SK-N-SH (cell line): ENCODE measurements at regions not wholly inside any gene's neighbourhood (a gene's known extent, or its start where the extent isn't known, plus 50 kb on each side); places are given as distances from the start of the nearest gene placed in this dataset.
A peak's percentile ranks its signal among the peaks of the same experiment; 100 is the strongest.

Experiments
- CTCF ChIA-PET: fragments of 300-600, 350-600 bp; formaldehyde crosslinking; extraction: SDS; loops from one replicate; lab custom pipeline; 2021; lab: Yijun Ruan, JAX
- POLR2A ChIA-PET: fragments of 350-600 bp; sonication (Branson Sonifier 250); formaldehyde crosslinking; extraction: SDS; loops from one replicate; lab custom pipeline; 2020; ENCODE audit warnings: antibody characterized with exemption, inconsistent platforms; lab: Yijun Ruan, JAX
- DNase-seq: peaks from one replicate; pipeline ENCODE4 v3.0.0; 2012
- H2AFZ ChIP-seq: fragments of 200-600 bp; sonication (generic); 2 replicates; pipeline ENCODE4 v1.8.1; 2016; ENCODE audit warnings: antibody characterized with exemption, mild to moderate bottlenecking, low read depth
- H3F3A ChIP-seq: fragments of 200-600 bp; sonication (generic); replicated peaks from 2 replicates; pipeline ENCODE3; 2016; ENCODE audit warnings: antibody characterized with exemption, mild to moderate bottlenecking; ENCODE audit not compliant: insufficient read depth
- H3K27ac ChIP-seq, 2 experiments: fragments of 200-500 bp in 1 of 2; fragments of 200-600 bp in 1 of 2; sonication (Bioruptor generic) in 1 of 2; sonication (generic), shearing (Covaris generic) in 1 of 2; 2 replicates each; pipeline versions ENCODE4 v1.5.1 to v1.6.1; 2014 to 2016; ENCODE audit warnings: low read depth in 2 of 2, inconsistent platforms in 1 of 2, low read length in 1 of 2, mild to moderate bottlenecking in 1 of 2, mixed read lengths in 1 of 2
- H3K27me3 ChIP-seq: fragments of 200-600 bp; sonication (generic), shearing (Covaris generic); 2 replicates; pipeline ENCODE4 v1.6.1; 2016; ENCODE audit warnings: mixed run types; ENCODE audit not compliant: insufficient read depth
- H3K36me3 ChIP-seq, 2 experiments: fragments of 200-500 bp in 1 of 2; fragments of 200-600 bp in 1 of 2; sonication (Bioruptor generic) in 1 of 2; sonication (generic) in 1 of 2; replicated peaks in 1 of 2; 2 replicates each; pipeline versions ENCODE3 to v1.5.1; 2014 to 2016; ENCODE audit warnings: low read length in 1 of 2, mild to moderate bottlenecking in 1 of 2; ENCODE audit not compliant: insufficient read depth in 2 of 2, control insufficient read depth in 1 of 2
- H3K4me1 ChIP-seq, 2 experiments: fragments of 200-500 bp in 1 of 2; fragments of 200-600 bp in 1 of 2; sonication (Bioruptor generic) in 1 of 2; sonication (generic), shearing (Covaris generic) in 1 of 2; 2 replicates each; pipeline versions ENCODE4 v1.5.1 to v1.6.1; 2014 to 2016; ENCODE audit warnings: low read depth in 1 of 2, low read length in 1 of 2, mixed run types in 1 of 2; ENCODE audit not compliant: insufficient read depth in 2 of 2, control insufficient read depth in 1 of 2
- H3K4me2 ChIP-seq: fragments of 200-600 bp; sonication (generic), shearing (Covaris generic); 2 replicates; pipeline ENCODE4 v1.6.1; 2017; ENCODE audit warnings: mixed run types
- H3K4me3 ChIP-seq, 2 experiments: fragments of 200-500 bp in 1 of 2; fragments of 200-600 bp in 1 of 2; sonication (Bioruptor generic) in 1 of 2; sonication (generic), shearing (Covaris generic) in 1 of 2; 2 replicates each; pipeline versions ENCODE4 v1.5.1 to v1.8.1; 2014 to 2016; ENCODE audit warnings: low read depth in 2 of 2, inconsistent platforms in 1 of 2, low read length in 1 of 2, mild to moderate bottlenecking in 1 of 2, mixed read lengths in 1 of 2, moderate library complexity in 1 of 2
- H3K79me2 ChIP-seq: fragments of 200-600 bp; sonication (generic); 2 replicates; pipeline ENCODE4 v1.8.1; 2017; ENCODE audit warnings: mild to moderate bottlenecking; ENCODE audit not compliant: insufficient read depth
- H3K9ac ChIP-seq: fragments of 200-600 bp; sonication (generic); 2 replicates; pipeline ENCODE4 v1.6.1; 2017; ENCODE audit warnings: mixed run types
- H3K9me2 ChIP-seq: fragments of 200-600 bp; sonication (generic); 2 replicates; pipeline ENCODE4 v1.6.1; 2017; ENCODE audit warnings: mixed run types
- H3K9me3 ChIP-seq: fragments of 200-600 bp; sonication (generic); 2 replicates; pipeline ENCODE4 v1.6.1; 2017; ENCODE audit warnings: mixed run types, mild to moderate bottlenecking, moderate library complexity
- H4K20me1 ChIP-seq: fragments of 200-600 bp; sonication (generic); 2 replicates; pipeline ENCODE4 v1.6.1; 2017; ENCODE audit warnings: mild to moderate bottlenecking, mixed run types; ENCODE audit not compliant: insufficient read depth
- CHD2 ChIP-seq: fragments of 150-350 bp; IDR thresholded peaks from 2 replicates; pipeline ENCODE4 v1.6.1; 2018; ENCODE audit warnings: low read length; ENCODE audit not compliant: partially characterized antibody
- ELF1 ChIP-seq: IDR thresholded peaks from 2 replicates; pipeline ENCODE4 v1.4.0; 2012
- EP300 ChIP-seq, 2 experiments: IDR thresholded peaks; 2 replicates each; pipeline versions ENCODE4 v1.4.0 to v1.6.1; 2012; ENCODE audit warnings: borderline replicate concordance in 1 of 2, low read depth in 1 of 2, low read length in 1 of 2
- EZH2phosphoT487 ChIP-seq: fragments of 200-600 bp; sonication (generic); IDR thresholded peaks from 2 replicates; pipeline ENCODE4 v1.6.1; 2017; ENCODE audit warnings: low read depth, mixed run types, mild to moderate bottlenecking, antibody characterized with exemption, moderate library complexity, borderline replicate concordance
- FOXJ3 ChIP-seq: sonication (generic); formaldehyde crosslinking; IDR thresholded peaks from 2 replicates; pipeline ENCODE4 v1.5.1; 2020; ENCODE audit warnings: mild to moderate bottlenecking, missing genetic modification reagents
- GABPA ChIP-seq: IDR thresholded peaks from 2 replicates; pipeline ENCODE4 v1.4.0; 2012; ENCODE audit warnings: low read depth, mild to moderate bottlenecking
- GATA2 ChIP-seq: sonication (generic); formaldehyde crosslinking; IDR thresholded peaks from 2 replicates; pipeline ENCODE4 v1.5.0; 2020; ENCODE audit warnings: mild to moderate bottlenecking, missing genetic modification reagents
- JUND ChIP-seq: IDR thresholded peaks from 2 replicates; pipeline ENCODE4 v1.4.0; 2012
- MAX ChIP-seq: IDR thresholded peaks from 2 replicates; pipeline ENCODE4 v1.4.0; 2012; ENCODE audit warnings: low read depth
- MEF2A ChIP-seq: IDR thresholded peaks from 2 replicates; pipeline ENCODE4 v1.4.0; 2012; ENCODE audit warnings: low read depth, borderline replicate concordance
- MXI1 ChIP-seq: IDR thresholded peaks from 2 replicates; pipeline ENCODE4 v1.6.1; 2012; ENCODE audit warnings: mild to moderate bottlenecking, low read depth, low read length, improper control_type of control experiment
- NFIC ChIP-seq: IDR thresholded peaks from 2 replicates; pipeline ENCODE4 v1.4.0; 2012; ENCODE audit warnings: borderline replicate concordance
- NRF1 ChIP-seq: IDR thresholded peaks from 2 replicates; pipeline ENCODE4 v1.6.1; 2012; ENCODE audit warnings: low read depth, mild to moderate bottlenecking, low read length
- PBX3 ChIP-seq: IDR thresholded peaks from 2 replicates; pipeline ENCODE4; 2012
- POLR2AphosphoS5 ChIP-seq: IDR thresholded peaks from 2 replicates; pipeline ENCODE4 v1.6.1; 2012; ENCODE audit warnings: low read depth, low read length
- RAD21 ChIP-seq: IDR thresholded peaks from 2 replicates; pipeline ENCODE4 v1.6.1; 2012; ENCODE audit warnings: mild to moderate bottlenecking, low read length
- RFX5 ChIP-seq: IDR thresholded peaks from 2 replicates; pipeline ENCODE4 v1.6.1; 2012; ENCODE audit warnings: mild to moderate bottlenecking, improper control_type of control experiment, low read length
- RXRA ChIP-seq: IDR thresholded peaks from 2 replicates; pipeline ENCODE4 v1.4.0; 2012; ENCODE audit warnings: low read depth, mild to moderate bottlenecking, borderline replicate concordance
- SIN3A ChIP-seq: IDR thresholded peaks from 2 replicates; pipeline ENCODE4 v1.6.1; 2012; ENCODE audit warnings: low read depth, mild to moderate bottlenecking, low read length, moderate library complexity, borderline replicate concordance
- SMC3 ChIP-seq: IDR thresholded peaks from 2 replicates; pipeline ENCODE4 v1.6.1; 2012; ENCODE audit warnings: low read depth, low read length, improper control_type of control experiment
- TCF12 ChIP-seq: IDR thresholded peaks from 2 replicates; pipeline ENCODE4 v1.4.0; 2012
- TEAD4 ChIP-seq: IDR thresholded peaks from 2 replicates; pipeline ENCODE4 v1.4.0; 2012; ENCODE audit warnings: mild to moderate bottlenecking, borderline replicate concordance; ENCODE audit not compliant: insufficient read depth
- USF1 ChIP-seq: IDR thresholded peaks from 2 replicates; pipeline ENCODE4 v1.4.0; 2012; ENCODE audit warnings: low read depth, borderline replicate concordance
- YY1 ChIP-seq: IDR thresholded peaks from 2 replicates; pipeline ENCODE4 v1.4.0; 2012; ENCODE audit warnings: low read depth, mild to moderate bottlenecking
- WGBS: methylation state at CpG from one replicate; pipeline ENCODE4 v1.1.6; 2017; ENCODE audit warnings: low lambda C conversion rate; 5-methylcytosine and 5-hydroxymethylcytosine counted together
- TF ChIP-seq, protein P1 (sequence below): fragments of 150-350 bp; IDR thresholded peaks from 2 replicates; pipeline ENCODE4 v1.6.1; 2016; ENCODE audit warnings: mild to moderate bottlenecking, low read depth, low read length
- TF ChIP-seq, protein P2 (sequence below): fragments of 150-350 bp; IDR thresholded peaks from 2 replicates; pipeline ENCODE4 v1.6.1; 2017; ENCODE audit warnings: antibody characterized with exemption, low read length, low read depth, borderline replicate concordance
- TF ChIP-seq, protein P3 (sequence below): fragments of 200-600 bp; sonication (generic); IDR thresholded peaks from 2 replicates; pipeline ENCODE4 v1.6.1; 2017; ENCODE audit warnings: antibody characterized with exemption, mild to moderate bottlenecking, moderate library complexity

DNA sequence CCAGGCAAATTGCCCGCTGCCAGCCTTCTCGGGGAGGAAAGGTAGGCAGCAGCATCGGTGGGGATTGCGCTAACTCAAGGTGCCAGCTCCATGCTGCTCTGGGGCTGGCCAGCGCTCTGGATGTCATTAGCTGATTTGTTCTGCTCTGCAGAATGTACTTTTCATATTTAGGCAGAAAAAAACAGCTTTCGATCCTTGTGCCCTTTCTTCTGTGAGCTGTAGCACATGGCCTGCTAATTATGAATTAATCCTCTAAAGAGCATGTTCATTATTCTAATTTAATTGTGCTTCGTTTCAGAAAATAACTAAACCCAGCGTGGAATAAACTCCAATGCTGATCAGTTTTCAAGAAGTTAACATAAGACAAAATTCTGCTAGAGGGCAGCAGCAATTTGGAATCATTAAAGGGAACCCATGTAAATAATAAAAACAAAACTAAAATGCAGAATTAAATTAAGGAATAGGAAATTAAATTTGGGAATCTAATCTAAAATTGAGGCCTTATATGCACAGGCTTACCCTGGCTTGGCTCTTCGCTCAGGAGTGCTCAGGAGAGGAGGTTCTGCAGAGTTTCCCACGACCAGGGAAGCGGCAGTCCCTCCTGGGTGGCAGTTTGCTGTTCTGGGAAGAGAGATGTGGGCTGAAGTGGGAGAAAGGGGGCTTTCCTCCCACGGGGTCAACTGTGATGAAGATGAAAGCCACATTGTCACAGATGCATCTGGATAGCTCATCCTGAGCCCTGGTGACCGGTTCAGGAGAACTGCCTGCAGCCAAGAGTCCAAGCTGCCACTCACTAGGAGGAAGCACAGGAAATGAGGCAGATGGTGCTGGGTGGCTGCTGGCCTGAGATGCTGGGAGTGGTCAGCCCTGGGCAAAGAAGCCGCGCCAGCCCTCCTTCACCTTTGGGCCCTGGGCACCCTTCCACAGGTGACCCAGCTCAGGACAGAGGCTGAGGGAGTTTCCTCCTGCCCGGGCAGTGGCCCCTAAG lies 93.2 kb upstream of the PKDCC start:
- Histone ChIP-seq H3K4me3 (peak overlapping the region in 1 of 2 experiments; percentile 35; a peak in 2 of 4 replicates), H3K27ac (peak overlapping the region; percentile 36 to 99; a peak in 3 of 4 replicates), H3K9me3 (no peaks in the 10 kb centered on the region), H4K20me1 (no peaks in the 10 kb centered on the region), H2AFZ (peak overlapping the region; percentile 26; the same call in 1 of the 2 replicates), H3K4me2 (peak overlapping the region; percentile 29; the same call in 1 of the 2 replicates), H3K9me2 (no peaks in the 10 kb centered on the region), H3K79me2 (no peaks in the 10 kb centered on the region), H3K27me3 (no peaks in the 10 kb centered on the region; the same call in 1 of the 2 replicates), H3K36me3 (no peaks in the 10 kb centered on the region), H3F3A (no peaks in the 10 kb centered on the region), H3K9ac (no peak overlapping the region), H3K4me1 (peaks cover 0 to 71% of the 10 kb centered on the region in 2 experiments; a peak in 2 of 4 replicates)
- WGBS, result 29% methylated on average over 16 of the region's 16 CpGs
- ChIA-PET POLR2A (interaction anchor here (0.6 to 3.9 kb wide), 21 partner anchors 9 to 178 kb away, joined by 3 to 93 read pairs (median 4); partner anchors contain the start of gene PKDCC), CTCF (interaction anchor here (0.7 to 6.4 kb wide), 17 partner anchors 9 to 132 kb away, joined by 3 to 108 read pairs (median 8); no protein-coding TSS in a partner anchor)
- peak; percentile 79 for DNase-seq
- TF ChIP-seq GABPA, result no peak
- peak; percentile 53; the same call in 1 of the 2 replicates for TF ChIP-seq RFX5
- TF ChIP-seq USF1, result no peak
- no peak for TF ChIP-seq POLR2AphosphoS5
- TF ChIP-seq, protein P1, sequence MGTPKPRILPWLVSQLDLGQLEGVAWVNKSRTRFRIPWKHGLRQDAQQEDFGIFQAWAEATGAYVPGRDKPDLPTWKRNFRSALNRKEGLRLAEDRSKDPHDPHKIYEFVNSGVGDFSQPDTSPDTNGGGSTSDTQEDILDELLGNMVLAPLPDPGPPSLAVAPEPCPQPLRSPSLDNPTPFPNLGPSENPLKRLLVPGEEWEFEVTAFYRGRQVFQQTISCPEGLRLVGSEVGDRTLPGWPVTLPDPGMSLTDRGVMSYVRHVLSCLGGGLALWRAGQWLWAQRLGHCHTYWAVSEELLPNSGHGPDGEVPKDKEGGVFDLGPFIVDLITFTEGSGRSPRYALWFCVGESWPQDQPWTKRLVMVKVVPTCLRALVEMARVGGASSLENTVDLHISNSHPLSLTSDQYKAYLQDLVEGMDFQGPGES, result no peak
- TF ChIP-seq TCF12, result peak; percentile 43; the same call in 1 of the 2 replicates
- TF ChIP-seq SMC3, result peak; percentile 18; the same call in 1 of the 2 replicates
- TF ChIP-seq TEAD4, result 0 out of 2 replicates have a peak, but pooled peaks have one; percentile 29
- no peak for TF ChIP-seq MAX
- TF ChIP-seq, protein P2, sequence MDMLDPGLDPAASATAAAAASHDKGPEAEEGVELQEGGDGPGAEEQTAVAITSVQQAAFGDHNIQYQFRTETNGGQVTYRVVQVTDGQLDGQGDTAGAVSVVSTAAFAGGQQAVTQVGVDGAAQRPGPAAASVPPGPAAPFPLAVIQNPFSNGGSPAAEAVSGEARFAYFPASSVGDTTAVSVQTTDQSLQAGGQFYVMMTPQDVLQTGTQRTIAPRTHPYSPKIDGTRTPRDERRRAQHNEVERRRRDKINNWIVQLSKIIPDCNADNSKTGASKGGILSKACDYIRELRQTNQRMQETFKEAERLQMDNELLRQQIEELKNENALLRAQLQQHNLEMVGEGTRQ, result no peak
- peak; percentile 89 for TF ChIP-seq MXI1
- TF ChIP-seq YY1, result no peak
- no peak for TF ChIP-seq SIN3A
- no peak for TF ChIP-seq NRF1
- TF ChIP-seq ELF1, result no peak
- TF ChIP-seq CHD2, result peak; percentile 63
- peak; percentile 51 for TF ChIP-seq RAD21
- TF ChIP-seq, protein P3, sequence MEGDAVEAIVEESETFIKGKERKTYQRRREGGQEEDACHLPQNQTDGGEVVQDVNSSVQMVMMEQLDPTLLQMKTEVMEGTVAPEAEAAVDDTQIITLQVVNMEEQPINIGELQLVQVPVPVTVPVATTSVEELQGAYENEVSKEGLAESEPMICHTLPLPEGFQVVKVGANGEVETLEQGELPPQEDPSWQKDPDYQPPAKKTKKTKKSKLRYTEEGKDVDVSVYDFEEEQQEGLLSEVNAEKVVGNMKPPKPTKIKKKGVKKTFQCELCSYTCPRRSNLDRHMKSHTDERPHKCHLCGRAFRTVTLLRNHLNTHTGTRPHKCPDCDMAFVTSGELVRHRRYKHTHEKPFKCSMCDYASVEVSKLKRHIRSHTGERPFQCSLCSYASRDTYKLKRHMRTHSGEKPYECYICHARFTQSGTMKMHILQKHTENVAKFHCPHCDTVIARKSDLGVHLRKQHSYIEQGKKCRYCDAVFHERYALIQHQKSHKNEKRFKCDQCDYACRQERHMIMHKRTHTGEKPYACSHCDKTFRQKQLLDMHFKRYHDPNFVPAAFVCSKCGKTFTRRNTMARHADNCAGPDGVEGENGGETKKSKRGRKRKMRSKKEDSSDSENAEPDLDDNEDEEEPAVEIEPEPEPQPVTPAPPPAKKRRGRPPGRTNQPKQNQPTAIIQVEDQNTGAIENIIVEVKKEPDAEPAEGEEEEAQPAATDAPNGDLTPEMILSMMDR, result no peak
- TF ChIP-seq RXRA, result no peak
- TF ChIP-seq FOXJ3 (CRISPR knock-in tag), result peak; percentile 66; the same call in 1 of the 2 replicates
- no peak for TF ChIP-seq EZH2phosphoT487
- TF ChIP-seq MEF2A, result no peak
- peak in 1 of 2 experiments; percentile 96; a peak in 2 of 4 replicates for TF ChIP-seq EP300 (IDR thresholded peaks at IDR 0.05; ENCODE audit: borderline replicate concordance in 1 of 2, low read depth in 1 of 2, low read length in 1 of 2)
- no peak for TF ChIP-seq PBX3
- no peak for TF ChIP-seq JUND
- TF ChIP-seq NFIC, result no peak
- TF ChIP-seq GATA2 (CRISPR knock-in tag), result peak; percentile 66
